Liver (tissue), 8 donors: ENCODE measurements at regions not wholly inside any gene's neighbourhood (a gene's known extent, or its start where the extent isn't known, plus 50 kb on each side); places are given as distances from the start of the nearest gene placed in this dataset.

ENCODE experiments used
- DNase-seq: peaks from one replicate; pipeline ENCODE4 v3.0.0-alpha.2; 2017; ENCODE audit warnings: low spot score
- H3K27ac ChIP-seq, 2 donors: one replicate each; pipeline ENCODE4 v1.7.0; 2013; ENCODE audit warnings: inconsistent platforms in 2 of 2, low read length in 2 of 2, control low read depth in 1 of 2, low read depth in 1 of 2, mild to moderate bottlenecking in 1 of 2
- H3K27me3 ChIP-seq, 4 donors: one replicate each; pipeline versions ENCODE4 v1.6.1 to v1.7.0; 2013; ENCODE audit warnings: low read length in 3 of 4, inconsistent platforms in 1 of 4, mild to moderate bottlenecking in 1 of 4, moderate library complexity in 1 of 4; ENCODE audit not compliant: control insufficient read depth in 4 of 4, insufficient read depth in 4 of 4
- H3K36me3 ChIP-seq, 4 donors: one replicate each; pipeline versions ENCODE4 v1.6.1 to v1.7.0; 2013; ENCODE audit warnings: low read length in 3 of 4, mild to moderate bottlenecking in 3 of 4, low read depth in 1 of 4, moderate library complexity in 1 of 4; ENCODE audit not compliant: control insufficient read depth in 4 of 4, insufficient read depth in 3 of 4
- H3K4me1 ChIP-seq, 4 donors: one replicate each; pipeline versions ENCODE4 v1.6.1 to v1.7.0; 2013; ENCODE audit warnings: low read length in 3 of 4, mild to moderate bottlenecking in 3 of 4, moderate library complexity in 1 of 4; ENCODE audit not compliant: control insufficient read depth in 4 of 4, insufficient read depth in 4 of 4
- H3K4me3 ChIP-seq, 3 donors: one replicate each; pipeline versions ENCODE4 v1.6.1 to v1.7.0; 2013; ENCODE audit warnings: low read length in 3 of 3, control low read depth in 1 of 3, low read depth in 1 of 3, mild to moderate bottlenecking in 1 of 3
- H3K9ac ChIP-seq, 2 donors: one replicate each; pipeline ENCODE4 v1.7.0; 2013; ENCODE audit warnings: low read length in 2 of 2, mild to moderate bottlenecking in 2 of 2, moderate library complexity in 2 of 2, control low read depth in 1 of 2, low read depth in 1 of 2
- H3K9me3 ChIP-seq, 4 donors: one replicate each; pipeline versions ENCODE4 v1.6.1 to v1.7.0; 2013; ENCODE audit warnings: low read length in 3 of 4; ENCODE audit not compliant: control insufficient read depth in 4 of 4
- ATF3 ChIP-seq: IDR thresholded peaks from 2 replicates; pipeline ENCODE4 v1.6.1; 2016; ENCODE audit warnings: antibody characterized with exemption
- CTCF ChIP-seq: fragments of 150-350 bp; IDR thresholded peaks from 2 replicates; pipeline ENCODE4 v1.5.1; 2017; ENCODE audit warnings: improper control_type of control experiment, low read depth, low read length; ENCODE audit not compliant: missing input control
- EGR1 ChIP-seq, 2 donors: IDR thresholded peaks; 2 replicates each; pipeline ENCODE4 v1.6.1; 2016 to 2018; ENCODE audit warnings: antibody characterized with exemption in 2 of 2, low read depth in 2 of 2
- FOXA1 ChIP-seq: IDR thresholded peaks from 2 replicates; pipeline ENCODE4 v1.6.1; 2016; ENCODE audit warnings: antibody characterized with exemption
- FOXA2 ChIP-seq: IDR thresholded peaks from 2 replicates; pipeline ENCODE4 v1.6.1; 2016; ENCODE audit warnings: antibody characterized with exemption
- GABPA ChIP-seq, 2 donors: IDR thresholded peaks in 1 of 2; conservative IDR thresholded peaks in 1 of 2; 2 replicates each; pipeline ENCODE4 v1.6.1; 2016; ENCODE audit warnings: antibody characterized with exemption in 2 of 2, mild to moderate bottlenecking in 1 of 2, moderate library complexity in 1 of 2
- HNF4A ChIP-seq, 2 donors: conservative IDR thresholded peaks; 2 replicates each; pipeline ENCODE4 v1.6.1; 2016; ENCODE audit warnings: antibody characterized with exemption in 2 of 2, mild to moderate bottlenecking in 2 of 2
- HNF4G ChIP-seq: IDR thresholded peaks from 2 replicates; pipeline ENCODE4 v1.6.1; 2016; ENCODE audit warnings: antibody characterized with exemption
- JUND ChIP-seq, 2 donors: IDR thresholded peaks; 2 replicates each; pipeline ENCODE4 v1.6.1; 2016; ENCODE audit warnings: antibody characterized with exemption in 2 of 2
- MAX ChIP-seq: IDR thresholded peaks from 2 replicates; pipeline ENCODE4 v1.6.1; 2016; ENCODE audit warnings: antibody characterized with exemption
- NR2F2 ChIP-seq: IDR thresholded peaks from 2 replicates; pipeline ENCODE4 v1.6.1; 2016; ENCODE audit warnings: antibody characterized with exemption
- RAD21 ChIP-seq, 2 donors: IDR thresholded peaks; 2 replicates each; pipeline ENCODE4 v1.6.1; 2016; ENCODE audit warnings: antibody characterized with exemption in 2 of 2, mild to moderate bottlenecking in 2 of 2
- REST ChIP-seq: IDR thresholded peaks from 2 replicates; pipeline ENCODE4 v1.6.1; 2016; ENCODE audit warnings: antibody characterized with exemption, mild to moderate bottlenecking
- RXRA ChIP-seq, 2 donors: IDR thresholded peaks; 2 replicates each; pipeline ENCODE4 v1.6.1; 2017 to 2018; ENCODE audit warnings: antibody characterized with exemption in 2 of 2, mild to moderate bottlenecking in 1 of 2
- SP1 ChIP-seq: IDR thresholded peaks from 2 replicates; pipeline ENCODE4 v1.6.1; 2018; ENCODE audit warnings: antibody characterized with exemption, mild to moderate bottlenecking
- TAF1 ChIP-seq: conservative IDR thresholded peaks from 2 replicates; pipeline ENCODE4 v1.6.1; 2016; ENCODE audit warnings: antibody characterized with exemption, mild to moderate bottlenecking
- YY1 ChIP-seq: IDR thresholded peaks from 2 replicates; pipeline ENCODE4 v1.6.1; 2016; ENCODE audit warnings: antibody characterized with exemption, mild to moderate bottlenecking
- ZBTB33 ChIP-seq: IDR thresholded peaks from 2 replicates; pipeline ENCODE4 v1.6.1; 2016; ENCODE audit warnings: antibody characterized with exemption
- WGBS: extraction: QIAGEN DNeasy Blood & Tissue Kit; methylation state at CpG from one replicate; pipeline ENCODE4 v1.1.7; 2013; 5-methylcytosine and 5-hydroxymethylcytosine counted together
- donor health status: healthy.
- donor health status: healthy.
- donor health status: healthy.
- donor health status: healthy.
- donor health status: healthy.

- Histone ChIP-seq H3K36me3 (no peaks in the 10 kb centered on the region), H3K27ac (no peak overlapping the region), H3K4me1 (no peaks in the 10 kb centered on the region), H3K4me3 (no peak overlapping the region), H3K9ac (no peak overlapping the region), H3K9me3 (no peaks in the 10 kb centered on the region), H3K27me3 (peaks cover 0 to 2% (median 0%) of the 10 kb centered on the region in 4 donors)
- DNase-seq, result no peak
- 73% methylated on average over 3 of the region's 3 CpGs for WGBS
- TF ChIP-seq RAD21 (IDR thresholded peaks at IDR 0.05) (no peak), YY1 (no peak), FOXA1 (no peak), NR2F2 (no peak), RXRA (IDR thresholded peaks at IDR 0.05) (no peak), REST (no peak), CTCF (no peak), GABPA (IDR thresholded peaks at IDR 0.05 in 1 of 2, conservative IDR thresholded peaks at IDR 0.05 in 1 of 2) (no peak), MAX (no peak), EGR1 (IDR thresholded peaks at IDR 0.05; ENCODE audit: low read depth in 2 of 2) (no peak), ZBTB33 (no peak)
These were observed 405.9 kb upstream of the GRM7 start for GRCh38 chr3:6455031-6455430.

- Histone ChIP-seq H3K4me1 (no peaks in the 10 kb centered on the region), H3K4me3 (no peak overlapping the region), H3K9me3 (no peaks in the 10 kb centered on the region), H3K36me3 (no peaks in the 10 kb centered on the region), H3K27ac (no peak overlapping the region), H3K9ac (no peak overlapping the region), H3K27me3 (no peaks in the 10 kb centered on the region)
- no peak for DNase-seq
- TF ChIP-seq HNF4G, result no peak
- TF ChIP-seq SP1, result no peak
- no peak for TF ChIP-seq NR2F2
- TF ChIP-seq ATF3, result no peak
- no peak for TF ChIP-seq JUND (IDR thresholded peaks at IDR 0.05)
- no peak for TF ChIP-seq ZBTB33
- TF ChIP-seq EGR1 (IDR thresholded peaks at IDR 0.05; ENCODE audit: low read depth in 2 of 2), result no peak
- TF ChIP-seq RAD21 (IDR thresholded peaks at IDR 0.05), result no peak
- TF ChIP-seq RXRA (IDR thresholded peaks at IDR 0.05), result no peak
- TF ChIP-seq GABPA (IDR thresholded peaks at IDR 0.05 in 1 of 2, conservative IDR thresholded peaks at IDR 0.05 in 1 of 2), result no peak
- TF ChIP-seq FOXA2, result no peak
- no peak for TF ChIP-seq YY1
- no peak for TF ChIP-seq REST
- no peak for TF ChIP-seq FOXA1
- no peak for TF ChIP-seq TAF1
- TF ChIP-seq HNF4A (conservative IDR thresholded peaks at IDR 0.05), result no peak
- no peak for TF ChIP-seq MAX
These were observed 393.7 kb upstream of the GRM7 start for GRCh38 chr3:6467186-6467585.
